GM18505 (cell line): ENCODE measurements at regions not wholly inside any gene's neighbourhood (a gene's known extent, or its start where the extent isn't known, plus 50 kb on each side); places are given as distances from the start of the nearest gene placed in this dataset.

Experiments used
- ATAC-seq: cut with Tn5 transposase; IDR thresholded peaks from one replicate; pipeline ENCODE4 v1.9.1; 2021; ENCODE audit not compliant: unreplicated experiment
- POLR2A ChIP-seq: IDR thresholded peaks from 4 replicates; pipeline ENCODE4 v1.6.1; 2011; ENCODE audit warnings: borderline replicate concordance; ENCODE audit not compliant: insufficient read depth, insufficient read length; ENCODE audit errors: extremely low read depth

DNA sequence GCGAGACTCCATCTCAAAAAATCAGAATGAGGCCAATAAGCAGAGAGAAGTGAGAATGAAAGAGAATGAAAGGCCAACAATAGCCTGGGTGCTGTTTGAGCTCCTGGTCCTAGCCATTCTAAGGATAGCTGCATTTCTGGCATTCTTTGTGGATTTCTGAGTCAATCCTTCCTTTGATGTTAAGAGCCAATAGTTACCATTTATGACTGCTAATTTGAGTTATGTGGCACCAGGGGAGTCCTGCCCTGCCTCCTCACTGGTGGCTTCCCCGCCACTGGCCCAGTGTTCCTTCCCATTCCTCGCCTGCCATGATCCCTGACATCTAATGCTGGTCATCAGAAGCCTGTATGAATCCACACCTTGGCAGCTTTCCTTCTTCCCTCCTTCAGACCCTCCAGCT is 991.2 kb downstream of the UQCRFS1 start:
- no peak for TF ChIP-seq POLR2A
- no peak for ATAC-seq

- ATAC-seq: no peak
These were observed 994.2 kb downstream of the UQCRFS1 start for GRCh38 chr19:28218728-28219127.

GRCh38 chr19:28217022-28217421 is 995.9 kb downstream of the UQCRFS1 start:
- no peak for ATAC-seq
- no peak for TF ChIP-seq POLR2A

More at GRCh38 chr19:28218728-28219127, 994.2 kb downstream of the UQCRFS1 start:
- no peak for TF ChIP-seq POLR2A

- TF ChIP-seq POLR2A: no peak
- ATAC-seq: no peak
These were observed 999.4 kb downstream of the UQCRFS1 start for GRCh38 chr19:28213470-28214082.

DNA sequence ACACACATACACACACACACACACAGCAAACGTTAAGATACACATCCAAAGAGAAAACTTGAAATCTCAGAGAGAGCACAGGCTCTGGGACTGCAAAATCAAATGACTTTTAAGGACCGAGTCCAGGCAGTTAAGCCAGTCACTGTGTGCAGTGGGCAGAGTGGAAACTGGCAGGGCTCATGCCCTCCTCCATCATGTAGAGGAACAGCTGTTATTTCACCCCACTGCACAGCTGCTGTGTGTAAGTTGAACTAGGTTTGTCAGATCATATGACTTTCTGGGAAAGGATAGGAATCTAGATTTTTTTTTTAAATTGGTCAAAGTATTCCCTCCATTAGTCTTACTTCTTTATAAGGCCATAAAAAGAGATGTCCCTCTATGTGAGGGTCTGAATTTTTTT is 1002.1 kb downstream of the UQCRFS1 start:
- no peak for ATAC-seq

GRCh38 chr19:28208745-28209144 is 1004.2 kb downstream of the UQCRFS1 start:
- ATAC-seq: no peak
- TF ChIP-seq POLR2A: no peak

More for the DNA sequence above, 1002.1 kb downstream of the UQCRFS1 start:
- TF ChIP-seq POLR2A: no peak

GRCh38 chr19:28207244-28207643 is 1005.7 kb downstream of the UQCRFS1 start:
- no peak for ATAC-seq
- TF ChIP-seq POLR2A: no peak

DNA sequence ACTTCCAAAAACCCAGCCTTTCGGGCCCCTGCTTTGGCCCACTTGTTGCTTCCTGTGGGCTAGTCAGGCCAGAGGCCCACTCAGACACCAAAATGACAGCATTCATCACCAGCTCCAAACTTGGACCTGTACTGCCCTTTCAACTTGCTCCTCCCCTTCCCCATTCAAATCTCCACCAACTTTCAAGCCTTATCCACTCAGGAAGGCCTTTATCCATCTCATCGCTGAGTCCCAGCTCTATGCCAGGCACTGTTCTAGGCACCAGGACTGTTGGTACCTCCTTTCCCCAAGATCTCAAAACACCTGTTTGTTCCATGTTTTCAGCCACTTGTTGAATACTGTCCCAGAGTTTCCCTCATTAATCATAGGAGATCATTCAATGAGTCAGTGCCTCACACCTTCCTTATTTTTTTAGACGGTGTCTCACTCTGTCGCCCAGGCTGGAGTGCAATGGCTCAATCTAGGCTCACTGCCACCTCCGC is 1011.4 kb downstream of the UQCRFS1 start:
- no peak for ATAC-seq
- no peak for TF ChIP-seq POLR2A

DNA sequence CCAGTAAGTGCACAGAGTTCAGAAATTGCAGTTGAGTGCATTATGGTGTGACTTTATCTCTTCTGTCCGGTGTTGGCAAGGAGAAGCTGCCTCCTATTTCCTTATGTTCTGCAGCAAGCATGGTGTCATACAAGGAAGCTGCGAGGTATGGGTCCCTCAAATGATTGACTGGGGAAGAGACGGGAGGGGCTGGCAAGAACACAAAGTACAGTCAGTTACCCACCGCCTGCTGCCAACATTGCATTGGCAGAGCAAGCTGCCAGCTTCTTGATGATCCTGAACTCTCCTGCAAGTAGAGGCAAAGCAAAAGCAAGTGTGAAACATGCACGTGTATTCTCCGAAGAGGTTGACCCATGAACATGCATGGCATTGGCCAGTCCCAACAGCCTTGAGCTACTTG is 1013.6 kb downstream of the UQCRFS1 start:
- ATAC-seq: no peak
- no peak for TF ChIP-seq POLR2A

GRCh38 chr19:28196961-28197360 is 1016.0 kb downstream of the UQCRFS1 start:
- no peak for ATAC-seq
- TF ChIP-seq POLR2A: no peak

DNA sequence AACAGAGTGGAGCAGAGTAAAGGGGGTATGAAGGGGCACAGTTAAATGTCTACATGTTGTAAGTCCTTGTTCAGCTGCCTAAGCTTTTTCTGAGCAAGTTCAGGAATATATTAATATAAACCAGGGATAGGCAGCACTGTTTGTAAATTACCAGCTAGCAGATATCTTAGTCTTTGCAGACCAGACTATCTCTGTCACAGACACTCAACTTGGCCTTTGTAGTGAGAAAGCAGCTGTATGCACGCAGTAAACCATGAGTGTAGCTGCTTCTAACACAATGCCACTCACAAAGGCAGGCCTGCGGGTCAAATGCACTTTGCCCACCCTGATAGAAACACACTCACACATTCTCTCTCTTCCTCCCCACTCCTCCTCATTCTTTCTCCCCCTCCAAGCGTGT is 1016.9 kb downstream of the UQCRFS1 start:
- no peak for TF ChIP-seq POLR2A
- ATAC-seq: no peak

DNA sequence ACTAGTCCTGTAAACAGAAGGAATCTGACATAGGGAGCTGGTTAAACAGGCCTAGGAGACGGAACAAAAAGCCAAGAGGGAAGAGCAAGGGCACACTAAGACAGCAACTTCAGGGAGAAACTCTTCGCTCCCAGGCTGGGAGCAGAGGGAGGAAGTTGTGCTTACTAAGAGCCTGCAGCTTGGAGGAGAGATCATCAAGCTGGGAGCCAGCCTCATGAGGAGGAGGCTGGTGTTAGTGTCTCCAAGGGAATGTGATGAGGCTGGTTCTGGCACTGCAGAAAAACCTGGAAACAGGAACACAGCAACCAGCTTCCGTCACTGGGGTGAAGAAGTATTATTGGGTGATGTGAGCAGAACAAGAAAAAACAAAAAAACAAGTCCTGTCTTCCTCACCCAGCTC is 1027.3 kb downstream of the UQCRFS1 start:
- no peak for TF ChIP-seq POLR2A
- ATAC-seq: no peak

- TF ChIP-seq POLR2A: no peak
- no peak for ATAC-seq
These were observed 1028.0 kb downstream of the UQCRFS1 start for GRCh38 chr19:28184997-28185396.

- no peak for TF ChIP-seq POLR2A
These were observed 1036.8 kb downstream of the UQCRFS1 start for GRCh38 chr19:28176193-28176592.

DNA sequence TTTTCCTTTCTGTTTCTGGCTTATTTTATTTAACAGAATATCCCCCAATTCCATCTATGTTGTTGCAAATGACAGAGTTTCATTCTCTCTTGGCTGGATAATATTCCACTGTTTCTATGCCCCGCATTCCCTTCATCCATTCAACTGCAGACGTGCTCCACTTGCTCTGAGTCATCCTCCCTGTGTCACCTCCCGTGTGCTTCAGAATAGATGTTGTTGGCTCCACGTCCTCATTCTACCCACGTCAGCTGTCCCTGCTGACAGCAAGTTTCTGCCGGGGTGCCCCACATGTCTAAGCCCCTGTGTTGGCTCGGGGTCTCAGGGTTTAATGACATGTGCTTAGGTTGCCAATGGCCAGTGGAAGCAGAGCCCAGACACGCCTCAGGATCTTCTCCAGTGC is 1041.0 kb downstream of the UQCRFS1 start:
- no peak for ATAC-seq
- TF ChIP-seq POLR2A: no peak

More at GRCh38 chr19:28176193-28176592, 1036.8 kb downstream of the UQCRFS1 start:
- no peak for ATAC-seq

DNA sequence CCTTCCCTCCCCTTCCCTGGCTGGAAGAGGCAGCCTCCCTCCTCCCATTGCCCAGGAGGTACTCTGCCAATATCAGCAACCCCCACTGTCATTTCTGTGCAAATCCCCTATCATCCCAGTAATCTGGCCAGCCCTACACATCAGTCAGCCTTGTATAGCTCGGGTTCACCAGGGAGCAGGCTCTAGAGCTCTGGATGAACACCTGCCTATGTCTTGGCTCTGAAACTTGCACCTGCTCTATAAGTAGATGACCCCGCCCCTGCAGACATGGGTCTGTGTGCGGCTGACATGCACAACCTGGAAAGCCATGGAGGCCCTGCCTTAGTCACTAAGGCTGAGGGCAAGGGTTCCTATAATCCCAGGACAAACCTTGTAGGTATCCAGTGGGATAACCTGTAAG is 1042.9 kb downstream of the UQCRFS1 start:
- no peak for ATAC-seq
- TF ChIP-seq POLR2A: no peak
